Activated naive CD4-positive, alpha-beta T cell treated with anti-CD3 and anti-CD28 coated beads, Interleukin-2, amount 50 U/mL, for 24 hours (primary cell): ENCODE measurements at regions not wholly inside any gene's neighbourhood (a gene's known extent, or its start where the extent isn't known, plus 50 kb on each side); places are given as distances from the start of the nearest gene placed in this dataset.
"Not testable (repeated sequence)": the region's sequence is repeated elsewhere in the genome, so short reads cannot be mapped to it uniquely, and the experiment has no call there.

Experiments
- H3K27ac Mint-ChIP-seq: one replicate; pipeline ENCODE4 v1.8.0; 2021; ENCODE audit warnings: mild to moderate bottlenecking, mixed read lengths
- H3K27me3 Mint-ChIP-seq: one replicate; pipeline ENCODE4 v1.8.0; 2021; ENCODE audit warnings: mixed read lengths
- H3K36me3 Mint-ChIP-seq: one replicate; pipeline ENCODE4 v1.8.0; 2021; ENCODE audit warnings: mixed read lengths
- H3K4me1 Mint-ChIP-seq: one replicate; pipeline ENCODE4 v1.8.0; 2021; ENCODE audit warnings: mixed read lengths
- H3K4me3 Mint-ChIP-seq: one replicate; pipeline ENCODE4 v1.8.0; 2021; ENCODE audit warnings: mild to moderate bottlenecking, mixed read lengths
- H3K9me3 Mint-ChIP-seq: one replicate; pipeline ENCODE4 v1.8.0; 2021; ENCODE audit warnings: mixed read lengths

DNA sequence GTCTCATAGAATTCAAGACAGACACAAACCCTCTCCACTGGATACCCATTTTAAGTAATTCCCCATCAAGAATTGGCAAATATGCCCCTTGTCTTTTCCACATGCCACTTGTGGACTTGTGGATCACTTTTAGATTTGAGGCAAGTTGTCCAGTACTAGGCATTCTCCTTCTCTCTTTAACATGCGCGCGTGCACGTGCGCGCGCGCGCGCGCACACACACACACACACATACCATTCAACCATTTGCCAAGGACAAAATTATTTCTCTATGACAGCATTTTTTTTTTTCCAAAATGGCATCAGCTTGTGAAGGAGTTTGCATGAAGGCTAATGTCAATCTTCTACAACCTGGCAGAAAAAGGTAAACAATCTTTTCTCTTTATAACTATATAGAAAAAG lies 1325.7 kb upstream of the IGFBP7 start:
- H3K4me1 Mint-ChIP-seq = no peaks in the 10 kb centered on the region
- H3K27me3 Mint-ChIP-seq = no peaks in the 10 kb centered on the region
- H3K27ac Mint-ChIP-seq = no peak overlapping the region
- H3K9me3 Mint-ChIP-seq = peaks cover 18% of the 10 kb centered on the region
- H3K36me3 Mint-ChIP-seq = no peaks in the 10 kb centered on the region
- no peak overlapping the region for H3K4me3 Mint-ChIP-seq

DNA sequence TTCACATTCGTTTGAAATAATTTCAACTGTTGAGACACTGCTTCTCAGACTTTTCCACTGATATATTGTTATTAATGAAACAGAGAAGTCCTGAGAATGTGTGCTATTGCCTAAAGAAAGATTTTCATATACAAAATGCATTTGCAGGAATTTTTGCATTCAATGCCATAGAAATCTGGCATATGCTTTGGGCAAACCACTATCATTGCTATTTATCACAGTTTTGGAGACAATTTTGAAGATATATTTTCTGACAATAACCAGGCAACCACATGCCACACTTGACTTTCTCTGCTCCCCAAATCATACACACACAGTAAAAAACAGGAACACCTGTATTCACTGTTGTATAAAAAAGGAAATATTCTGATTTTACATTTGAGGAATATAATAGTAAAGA lies 1303.7 kb upstream of the IGFBP7 start:
- Mint-ChIP-seq H3K9me3 (peaks cover 10% of the 10 kb centered on the region), H3K27ac (no peak overlapping the region), H3K4me1 (no peaks in the 10 kb centered on the region), H3K27me3 (no peaks in the 10 kb centered on the region), H3K4me3 (no peak overlapping the region), H3K36me3 (no peaks in the 10 kb centered on the region)

DNA sequence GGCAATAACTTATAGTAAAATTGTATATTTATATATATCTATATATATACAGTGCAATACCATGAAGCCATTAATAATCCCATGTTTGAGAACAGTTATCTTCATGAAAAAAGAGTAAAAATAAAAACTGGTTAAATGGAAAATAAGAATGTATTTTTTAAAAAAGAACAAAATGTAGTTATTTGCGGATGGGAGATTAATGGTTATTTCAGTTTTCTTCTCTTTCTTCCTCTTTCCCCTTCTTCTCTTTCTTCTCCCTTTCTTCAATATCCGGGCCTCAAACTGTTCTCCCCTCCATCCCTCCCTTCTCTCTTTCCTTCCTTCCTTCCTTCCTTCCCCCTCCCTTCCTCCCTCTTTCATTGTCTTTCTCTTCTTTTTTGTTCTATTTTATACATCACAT lies 1301.7 kb upstream of the IGFBP7 start:
- no peak overlapping the region for H3K27ac Mint-ChIP-seq
- H3K36me3 Mint-ChIP-seq = no peaks in the 10 kb centered on the region
- no peaks in the 10 kb centered on the region for H3K4me1 Mint-ChIP-seq
- no peaks in the 10 kb centered on the region for H3K27me3 Mint-ChIP-seq
- H3K9me3 Mint-ChIP-seq = peaks cover 14% of the 10 kb centered on the region
- H3K4me3 Mint-ChIP-seq = no peak overlapping the region

DNA sequence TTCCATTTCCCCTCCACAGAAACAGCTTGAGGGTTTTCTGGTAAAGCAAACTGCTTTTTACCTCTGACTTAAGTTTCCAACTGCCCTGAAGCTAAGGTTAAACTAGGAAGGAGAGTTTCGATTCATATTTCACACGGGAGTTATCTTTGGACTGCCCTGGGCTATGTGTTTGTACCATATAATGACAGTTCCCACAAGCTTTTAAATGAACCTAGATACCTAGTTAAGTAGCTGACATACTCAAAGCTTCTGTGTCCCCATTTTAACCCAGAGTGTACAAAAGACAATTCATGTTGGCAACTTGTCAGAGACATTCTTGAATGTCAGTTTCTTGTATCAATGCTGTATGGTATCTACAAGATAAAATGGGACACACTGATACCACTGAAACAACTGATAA lies 1296.6 kb upstream of the IGFBP7 start:
- Mint-ChIP-seq H3K27me3 (no peaks in the 10 kb centered on the region), H3K27ac (no peak overlapping the region), H3K36me3 (no peaks in the 10 kb centered on the region), H3K4me1 (no peaks in the 10 kb centered on the region), H3K4me3 (no peak overlapping the region), H3K9me3 (peaks cover 10% of the 10 kb centered on the region)

DNA sequence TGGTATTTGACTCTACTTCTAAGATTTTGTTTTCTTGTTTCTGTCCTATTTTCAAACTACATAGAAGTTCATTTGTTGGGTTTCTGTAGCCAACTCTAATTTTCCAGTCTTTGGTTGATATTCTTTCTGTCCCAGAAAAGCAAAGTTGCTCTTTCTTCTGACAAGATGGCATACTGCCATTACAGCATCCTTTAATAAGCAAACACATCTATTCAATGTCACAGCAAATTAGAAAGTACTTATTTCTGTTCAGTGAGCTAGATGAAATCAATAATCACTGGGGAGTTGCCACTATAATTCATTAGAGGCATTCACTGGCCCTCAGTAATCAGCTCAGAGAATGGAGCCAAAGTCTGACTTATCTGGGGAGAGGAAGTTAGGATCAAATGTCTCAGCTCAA lies 1258.0 kb upstream of the IGFBP7 start:
- H3K27ac Mint-ChIP-seq = no peak overlapping the region
- H3K4me3 Mint-ChIP-seq = no peak overlapping the region
- H3K36me3 Mint-ChIP-seq = no peaks in the 10 kb centered on the region
- no peaks in the 10 kb centered on the region for H3K4me1 Mint-ChIP-seq
- no peaks in the 10 kb centered on the region for H3K27me3 Mint-ChIP-seq
- H3K9me3 Mint-ChIP-seq = peaks cover 17% of the 10 kb centered on the region

DNA sequence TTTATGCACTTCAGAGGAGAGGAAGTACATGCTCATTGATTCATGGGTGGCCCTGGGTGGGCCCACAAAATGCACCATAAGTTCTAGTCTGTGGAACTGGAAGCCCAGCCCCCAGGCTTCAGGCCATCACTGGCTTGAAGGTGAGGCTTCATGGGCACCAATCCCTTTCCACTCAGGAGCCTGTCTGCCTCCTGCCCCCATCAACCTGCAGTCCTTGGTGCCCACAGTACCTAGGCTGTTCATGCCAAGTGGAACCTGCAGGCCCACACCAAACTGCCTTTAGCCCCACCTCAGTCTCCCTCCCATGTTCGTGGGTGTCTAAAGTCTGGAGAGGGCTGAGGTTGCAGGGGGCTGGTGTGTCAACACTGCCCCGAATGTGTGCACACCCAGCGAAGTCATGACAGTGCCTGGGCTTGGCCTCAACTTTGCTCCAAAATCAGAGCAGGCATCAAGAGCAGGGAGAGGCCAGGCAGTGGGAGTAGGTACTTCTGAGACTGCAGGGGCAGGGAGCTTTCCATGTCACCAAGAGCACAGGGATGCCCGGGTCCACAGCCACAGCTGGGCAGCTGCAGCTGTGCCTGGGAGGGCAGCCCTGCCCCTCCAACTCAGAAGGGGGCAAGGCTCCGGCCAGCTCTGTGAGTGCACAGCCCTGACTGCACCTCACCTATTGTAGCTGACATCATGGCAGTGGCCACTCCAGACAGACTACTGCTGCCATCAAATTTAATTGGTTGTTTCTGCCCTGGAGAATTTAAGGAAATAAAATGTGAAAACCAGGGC lies 1250.4 kb upstream of the IGFBP7 start:
- Mint-ChIP-seq H3K36me3 (no peaks in the 10 kb centered on the region), H3K27ac (no peak overlapping the region), H3K4me3 (no peak overlapping the region), H3K9me3 (no peaks in the 10 kb centered on the region), H3K4me1 (no peaks in the 10 kb centered on the region), H3K27me3 (no peaks in the 10 kb centered on the region)

DNA sequence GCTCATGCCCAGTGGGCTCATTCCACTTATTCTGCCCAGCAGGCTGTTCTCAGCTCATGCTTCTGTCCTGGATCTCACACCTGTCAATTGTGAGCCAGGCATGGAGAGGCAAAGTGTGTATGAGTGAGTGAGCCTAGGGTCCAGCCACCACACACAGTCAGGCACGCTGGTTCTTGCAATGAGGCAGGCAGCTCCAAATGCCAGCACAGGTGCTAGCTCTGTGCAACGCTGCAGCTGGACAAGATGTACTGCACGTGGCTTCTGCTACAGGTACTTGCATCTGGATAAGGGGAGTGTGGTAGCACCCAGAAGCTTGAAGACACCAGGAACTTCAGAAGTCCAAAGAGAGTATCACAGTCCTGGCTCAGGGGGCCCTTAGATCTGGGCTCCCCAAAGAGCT lies 1249.4 kb upstream of the IGFBP7 start:
- H3K36me3 Mint-ChIP-seq = no peaks in the 10 kb centered on the region
- H3K27me3 Mint-ChIP-seq = no peaks in the 10 kb centered on the region
- H3K4me1 Mint-ChIP-seq = no peaks in the 10 kb centered on the region
- no peaks in the 10 kb centered on the region for H3K9me3 Mint-ChIP-seq
- no peak overlapping the region for H3K4me3 Mint-ChIP-seq
- no peak overlapping the region for H3K27ac Mint-ChIP-seq

DNA sequence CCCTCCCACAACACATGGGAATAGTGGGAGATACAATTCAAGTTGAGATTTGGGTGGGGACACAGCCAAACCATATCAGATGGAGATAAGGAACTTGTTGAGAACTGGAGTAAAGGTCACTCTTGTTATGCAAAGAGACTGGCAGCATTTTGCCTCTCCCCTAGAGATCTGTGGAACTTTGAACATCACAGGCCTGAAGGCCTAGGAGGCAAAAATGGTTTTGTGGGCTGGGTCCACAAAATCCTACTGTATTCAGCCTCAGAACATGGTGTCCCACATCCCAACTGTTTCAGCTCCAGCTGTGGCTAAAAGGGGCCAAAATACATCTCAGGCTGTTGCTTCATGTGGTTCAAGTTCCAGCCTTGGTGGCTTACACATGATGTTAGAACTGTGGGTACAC lies 1247.8 kb upstream of the IGFBP7 start:
- no peaks in the 10 kb centered on the region for H3K4me1 Mint-ChIP-seq
- H3K4me3 Mint-ChIP-seq = no peak overlapping the region
- no peaks in the 10 kb centered on the region for H3K27me3 Mint-ChIP-seq
- no peak overlapping the region for H3K27ac Mint-ChIP-seq
- H3K36me3 Mint-ChIP-seq = no peaks in the 10 kb centered on the region
- no peaks in the 10 kb centered on the region for H3K9me3 Mint-ChIP-seq

DNA sequence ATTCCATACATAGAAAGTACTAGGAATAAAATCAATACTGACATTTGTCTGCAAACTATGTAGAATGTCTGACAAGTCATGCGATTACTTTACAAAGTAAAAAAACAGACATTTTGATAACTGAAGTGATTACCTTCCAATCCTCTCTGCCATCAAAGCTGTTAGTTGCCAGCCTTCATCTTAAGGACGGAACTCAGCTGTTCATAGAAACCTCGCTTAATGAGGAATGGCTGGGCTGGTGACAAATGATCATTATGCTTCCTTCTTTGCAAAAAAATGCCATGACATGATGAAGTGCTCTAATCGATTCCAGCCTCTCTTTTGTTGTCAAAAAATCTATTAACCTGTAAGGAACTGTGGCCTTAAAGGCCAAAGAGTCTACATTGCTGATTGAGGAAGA lies 1214.9 kb upstream of the IGFBP7 start:
- H3K27ac Mint-ChIP-seq = no peak overlapping the region
- H3K4me1 Mint-ChIP-seq = no peaks in the 10 kb centered on the region
- no peak overlapping the region for H3K4me3 Mint-ChIP-seq
- H3K36me3 Mint-ChIP-seq = no peaks in the 10 kb centered on the region
- H3K27me3 Mint-ChIP-seq = no peaks in the 10 kb centered on the region
- H3K9me3 Mint-ChIP-seq = no peaks in the 10 kb centered on the region

DNA sequence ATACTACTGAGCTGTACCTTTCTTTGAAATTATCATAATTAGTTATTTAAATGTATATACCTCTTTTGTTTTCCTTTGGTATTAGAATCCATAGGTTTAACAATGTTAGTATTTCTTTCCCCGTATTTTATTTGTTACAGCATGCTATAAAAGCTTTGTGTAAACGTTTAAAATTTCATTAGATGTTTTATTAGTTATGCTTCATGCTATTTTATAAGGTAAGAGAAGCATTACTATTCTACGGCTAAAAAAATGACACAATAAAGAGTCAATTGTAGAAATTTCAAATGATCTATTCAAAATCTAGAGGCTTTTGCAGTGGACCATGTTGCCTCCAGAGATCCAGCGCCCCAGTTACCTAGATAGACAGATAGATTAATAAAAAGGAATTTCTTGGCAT lies 1203.3 kb upstream of the IGFBP7 start:
- no peaks in the 10 kb centered on the region for H3K27me3 Mint-ChIP-seq
- H3K4me1 Mint-ChIP-seq = no peaks in the 10 kb centered on the region
- H3K9me3 Mint-ChIP-seq = peaks cover 4% of the 10 kb centered on the region
- no peak overlapping the region for H3K27ac Mint-ChIP-seq
- no peak overlapping the region for H3K4me3 Mint-ChIP-seq
- H3K36me3 Mint-ChIP-seq = no peaks in the 10 kb centered on the region

DNA sequence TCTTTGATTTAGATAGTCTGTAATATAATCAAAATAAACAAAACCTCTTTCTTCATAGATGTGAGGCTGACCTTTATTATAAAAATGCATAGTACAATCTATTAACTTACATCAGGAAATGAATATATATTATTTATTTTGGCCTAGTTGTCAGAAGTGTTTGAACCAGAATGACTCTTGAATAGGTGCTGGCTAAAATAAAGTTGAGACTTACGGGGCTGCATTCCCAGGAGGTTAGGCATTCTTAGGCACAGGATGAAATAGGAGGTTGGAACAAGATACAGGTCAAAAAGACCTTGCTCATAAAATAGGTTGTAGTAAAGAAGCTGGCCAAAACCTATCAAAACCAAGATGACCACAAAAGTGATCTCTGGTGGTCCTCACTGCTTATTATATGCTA lies 1193.3 kb upstream of the IGFBP7 start:
- Mint-ChIP-seq H3K4me3 (no peak overlapping the region), H3K36me3 (no peaks in the 10 kb centered on the region), H3K27me3 (no peaks in the 10 kb centered on the region), H3K9me3 (peaks cover 10% of the 10 kb centered on the region), H3K27ac (no peak overlapping the region), H3K4me1 (no peaks in the 10 kb centered on the region)

DNA sequence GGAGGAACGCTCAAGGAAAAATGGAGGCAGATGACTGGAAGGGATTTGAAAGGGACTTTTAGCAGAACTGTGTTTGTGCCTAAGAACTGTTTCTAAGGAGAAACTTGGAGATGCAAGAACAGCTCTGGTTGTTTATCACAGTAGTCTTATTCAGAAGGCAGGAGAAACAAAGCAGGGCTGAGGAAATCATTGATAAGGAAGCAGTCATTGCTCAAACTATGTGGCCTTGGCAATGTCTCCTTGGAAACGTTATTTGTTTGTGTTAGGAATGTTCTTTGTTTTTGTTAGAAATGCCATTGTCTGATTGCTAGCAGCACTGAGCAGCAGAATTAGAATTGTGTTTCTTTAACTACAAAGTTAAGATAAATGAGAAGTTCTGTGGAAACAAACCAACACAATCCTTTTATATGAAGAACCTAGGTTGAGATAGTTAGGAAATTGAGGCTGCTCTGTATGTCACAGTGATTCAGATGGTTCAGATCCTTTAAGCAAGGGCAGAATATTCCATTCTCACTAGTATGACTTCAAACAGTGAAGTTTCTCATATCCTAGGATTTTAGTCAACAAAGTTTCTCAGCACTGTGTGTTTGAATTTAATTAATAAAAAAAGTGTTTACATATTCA lies 1191.3 kb upstream of the IGFBP7 start:
- Mint-ChIP-seq H3K27ac (no peak overlapping the region), H3K4me1 (no peaks in the 10 kb centered on the region), H3K4me3 (no peak overlapping the region), H3K9me3 (peaks cover 21% of the 10 kb centered on the region), H3K27me3 (no peaks in the 10 kb centered on the region), H3K36me3 (no peaks in the 10 kb centered on the region)

DNA sequence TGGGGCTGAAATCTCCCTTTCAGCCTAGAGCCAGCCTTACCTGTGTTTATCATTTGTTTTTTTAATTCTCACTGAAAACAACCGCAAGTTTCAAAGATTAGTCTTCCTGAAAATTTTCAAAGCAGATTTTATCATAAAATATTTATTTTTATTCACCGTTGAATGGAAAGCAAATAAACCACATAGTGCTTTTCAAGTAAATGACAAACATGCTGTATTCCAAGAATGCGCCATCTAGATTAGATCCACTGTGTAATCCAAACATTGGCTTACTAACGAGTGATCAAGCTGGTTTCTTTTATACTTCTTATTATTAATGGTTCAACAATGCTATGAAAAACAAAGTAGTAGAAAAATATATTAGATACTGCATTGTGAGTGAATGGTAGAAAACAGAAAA lies 1176.2 kb upstream of the IGFBP7 start:
- Mint-ChIP-seq H3K36me3 (no peaks in the 10 kb centered on the region), H3K4me3 (no peak overlapping the region), H3K4me1 (no peaks in the 10 kb centered on the region), H3K27me3 (no peaks in the 10 kb centered on the region), H3K27ac (no peak overlapping the region), H3K9me3 (no peaks in the 10 kb centered on the region)

DNA sequence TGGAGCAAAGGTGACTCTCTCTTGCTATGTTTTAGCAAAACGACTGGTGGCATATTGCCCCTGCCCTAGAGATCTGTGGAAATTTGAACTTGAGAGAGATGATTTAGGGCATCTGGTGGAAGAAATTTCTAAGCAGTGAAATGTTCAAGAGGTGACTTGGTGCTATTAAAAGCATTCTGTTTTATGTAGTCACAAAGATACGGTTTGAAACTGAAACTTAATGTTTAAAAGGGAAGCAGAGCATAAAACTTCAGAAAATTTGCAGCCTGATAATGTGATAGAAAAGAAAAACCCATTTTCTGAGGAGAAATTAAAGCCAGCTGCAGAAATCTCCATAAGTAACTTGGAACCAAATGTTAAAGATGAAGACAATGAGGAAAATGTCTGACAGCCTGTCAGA lies 1170.7 kb upstream of the IGFBP7 start:
- not testable (repeated sequence) for H3K27me3 Mint-ChIP-seq, H3K27ac Mint-ChIP-seq, H3K4me3 Mint-ChIP-seq, H3K9me3 Mint-ChIP-seq, H3K4me1 Mint-ChIP-seq, H3K36me3 Mint-ChIP-seq

DNA sequence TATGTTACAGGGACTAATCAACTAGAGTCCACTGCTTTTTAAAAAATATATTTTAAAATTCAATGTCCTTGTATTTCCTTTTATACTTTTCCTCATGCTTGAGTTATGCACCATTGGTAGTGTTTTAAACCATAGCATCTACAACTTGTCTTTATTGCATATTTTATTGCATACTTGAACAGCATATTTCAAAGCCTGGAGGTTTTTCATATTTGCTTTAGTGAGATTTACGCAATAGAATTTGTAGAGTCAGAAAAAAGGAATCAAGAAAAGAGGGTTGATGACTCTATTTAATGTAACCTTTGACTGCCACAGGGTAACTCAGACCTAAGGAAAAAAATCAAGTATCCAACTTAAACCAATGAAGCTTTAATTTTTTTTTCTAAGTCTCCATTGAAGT lies 1165.7 kb upstream of the IGFBP7 start:
- Mint-ChIP-seq H3K36me3 (no peaks in the 10 kb centered on the region), H3K4me3 (no peak overlapping the region), H3K27ac (no peak overlapping the region), H3K4me1 (no peaks in the 10 kb centered on the region), H3K27me3 (no peaks in the 10 kb centered on the region), H3K9me3 (peaks cover 14% of the 10 kb centered on the region)

DNA sequence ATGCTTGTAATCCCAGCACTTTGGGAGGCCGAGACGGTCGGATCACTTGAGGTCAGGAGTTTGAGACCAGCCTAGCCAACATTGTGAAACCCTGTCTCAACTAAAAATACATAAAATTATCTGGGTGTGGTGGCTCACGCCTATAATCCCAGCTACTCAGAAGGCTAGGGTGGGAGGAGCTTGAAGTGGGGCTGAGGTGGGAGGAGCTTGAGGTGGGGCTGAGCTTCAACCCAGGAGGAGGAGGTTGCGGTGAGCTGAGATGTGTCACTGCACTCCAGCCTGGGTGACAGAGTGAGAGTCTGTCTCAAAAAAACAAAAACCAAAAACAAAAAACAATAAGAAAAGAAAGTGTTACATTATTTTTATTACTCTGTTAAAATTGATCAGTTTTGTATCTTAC lies 1164.4 kb upstream of the IGFBP7 start:
- no peaks in the 10 kb centered on the region for H3K4me1 Mint-ChIP-seq
- no peak overlapping the region for H3K27ac Mint-ChIP-seq
- H3K4me3 Mint-ChIP-seq = no peak overlapping the region
- H3K9me3 Mint-ChIP-seq = peaks cover 10% of the 10 kb centered on the region
- no peaks in the 10 kb centered on the region for H3K36me3 Mint-ChIP-seq
- H3K27me3 Mint-ChIP-seq = no peaks in the 10 kb centered on the region

DNA sequence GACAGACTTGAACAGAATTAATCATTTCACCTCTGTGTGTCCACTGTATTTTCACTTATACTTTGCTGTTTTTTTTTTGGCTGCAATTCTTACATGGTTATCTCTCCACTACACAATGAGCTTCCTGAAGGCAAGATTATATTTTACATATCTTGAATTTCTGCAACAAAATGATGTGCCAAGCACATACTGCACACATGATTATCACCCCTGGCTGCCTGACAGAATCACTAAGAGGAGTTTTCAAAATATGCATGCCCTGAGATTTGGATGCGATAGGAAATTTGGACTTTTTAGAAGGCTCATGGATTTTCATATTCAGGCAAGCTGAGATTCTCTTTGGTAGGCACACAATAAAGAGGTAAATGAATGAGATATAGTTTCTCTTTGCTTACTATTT lies 1162.1 kb upstream of the IGFBP7 start:
- Mint-ChIP-seq H3K36me3 (no peaks in the 10 kb centered on the region), H3K27ac (no peak overlapping the region), H3K9me3 (peaks cover 19% of the 10 kb centered on the region)

More for the DNA sequence above, 1162.1 kb upstream of the IGFBP7 start:
- no peaks in the 10 kb centered on the region for H3K4me1 Mint-ChIP-seq
- no peaks in the 10 kb centered on the region for H3K27me3 Mint-ChIP-seq
- no peak overlapping the region for H3K4me3 Mint-ChIP-seq
